ENCODE measurements at regions not wholly inside any gene's neighbourhood (a gene's known extent, or its start where the extent isn't known, plus 50 kb on each side); places are given as distances from the start of the nearest gene placed in this dataset.

GRCh38 chr19:21612403-21612872 lies 107.0 kb downstream of the ZNF429 start:
- intact Hi-C loops (cut with DNase I): no loop called here
- 35% methylated on average over 1 of the region's 1 CpG for WGBS
- H3K36me3 ChIP-seq: no peaks in the 10 kb centered on the region
- DNase-seq (ENCODE audit: low spot score): no peak
- H3K9me3 ChIP-seq: no peaks in the 10 kb centered on the region
- TF ChIP-seq POLR2A (IDR thresholded peaks at IDR 0.05) (no peak), CTCF (IDR thresholded peaks at IDR 0.05) (no peak), POLR2AphosphoS5 (IDR thresholded peaks at IDR 0.05) (no peak)
- H3K27ac ChIP-seq: no peak overlapping the region
- no peak overlapping the region for H3K4me3 ChIP-seq
- H3K4me1 ChIP-seq (replicated peaks): no peaks in the 10 kb centered on the region
- no peaks in the 10 kb centered on the region for H3K27me3 ChIP-seq (replicated peaks; ENCODE audit: insufficient read depth)

- TF ChIP-seq CTCF (IDR thresholded peaks at IDR 0.05) (no peak), POLR2AphosphoS5 (IDR thresholded peaks at IDR 0.05) (no peak), POLR2A (IDR thresholded peaks at IDR 0.05) (no peak)
- H3K4me1 ChIP-seq (replicated peaks): no peaks in the 10 kb centered on the region
- no peak for DNase-seq (ENCODE audit: low spot score)
- WGBS: 36% methylated on average over 4 of the region's 4 CpGs
- intact Hi-C loops (cut with DNase I): no loop called here
- no peak overlapping the region for H3K4me3 ChIP-seq
- no peaks in the 10 kb centered on the region for H3K27me3 ChIP-seq (replicated peaks; ENCODE audit: insufficient read depth)
- H3K9me3 ChIP-seq: no peaks in the 10 kb centered on the region
- H3K36me3 ChIP-seq: no peaks in the 10 kb centered on the region
- H3K27ac ChIP-seq: no peak overlapping the region
Measured at GRCh38 chr19:21611659-21612402, 106.4 kb downstream of the ZNF429 start.

- DNase-seq (ENCODE audit: low spot score): no peak
- intact Hi-C loops (cut with DNase I): no loop called here
- Histone ChIP-seq H3K9me3 (no peaks in the 10 kb centered on the region), H3K4me1 (replicated peaks) (no peaks in the 10 kb centered on the region), H3K36me3 (no peaks in the 10 kb centered on the region), H3K27ac (no peak overlapping the region), H3K27me3 (replicated peaks; ENCODE audit: insufficient read depth) (no peaks in the 10 kb centered on the region), H3K4me3 (no peak overlapping the region)
- WGBS: 95% methylated on average over 1 of the region's 1 CpG
- TF ChIP-seq POLR2AphosphoS5 (IDR thresholded peaks at IDR 0.05) (no peak), CTCF (IDR thresholded peaks at IDR 0.05) (no peak), POLR2A (IDR thresholded peaks at IDR 0.05) (no peak)
Measured at GRCh38 chr19:21610787-21611186, 105.4 kb downstream of the ZNF429 start.

GRCh38 chr19:21610341-21610740 lies 104.9 kb downstream of the ZNF429 start:
- DNase-seq (ENCODE audit: low spot score): no peak
- intact Hi-C loops (cut with DNase I): no loop called here
- Histone ChIP-seq H3K4me1 (replicated peaks) (no peaks in the 10 kb centered on the region), H3K27ac (no peak overlapping the region), H3K4me3 (no peak overlapping the region), H3K27me3 (replicated peaks; ENCODE audit: insufficient read depth) (no peaks in the 10 kb centered on the region), H3K9me3 (no peaks in the 10 kb centered on the region), H3K36me3 (no peaks in the 10 kb centered on the region)
- 82% methylated on average over 3 of the region's 3 CpGs for WGBS
- no peak for TF ChIP-seq POLR2AphosphoS5 (IDR thresholded peaks at IDR 0.05)
- TF ChIP-seq CTCF (IDR thresholded peaks at IDR 0.05): no peak
- no peak for TF ChIP-seq POLR2A (IDR thresholded peaks at IDR 0.05)

GRCh38 chr19:21608571-21608970 lies 103.2 kb downstream of the ZNF429 start:
- no peak for TF ChIP-seq CTCF (IDR thresholded peaks at IDR 0.05)
- no peak for TF ChIP-seq POLR2AphosphoS5 (IDR thresholded peaks at IDR 0.05)
- no peak for TF ChIP-seq POLR2A (IDR thresholded peaks at IDR 0.05)
- intact Hi-C loops (cut with DNase I): loop anchor here (10.0 kb wide), 1 partner anchor 104 kb away; the partner anchor contains the start of gene ZNF429
- 53% methylated on average over 2 of the region's 2 CpGs for WGBS

More at GRCh38 chr19:21608571-21608970, 103.2 kb downstream of the ZNF429 start:
- no peaks in the 10 kb centered on the region for H3K9me3 ChIP-seq
- H3K27me3 ChIP-seq (replicated peaks; ENCODE audit: insufficient read depth): no peaks in the 10 kb centered on the region
- H3K27ac ChIP-seq: no peak overlapping the region
- H3K36me3 ChIP-seq: no peaks in the 10 kb centered on the region
- no peak overlapping the region for H3K4me3 ChIP-seq
- no peaks in the 10 kb centered on the region for H3K4me1 ChIP-seq (replicated peaks)
- no peak for DNase-seq (ENCODE audit: low spot score)
